AG04449 (cell line): ENCODE measurements at regions not wholly inside any gene's neighbourhood (a gene's known extent, or its start where the extent isn't known, plus 50 kb on each side); places are given as distances from the start of the nearest gene placed in this dataset.

ENCODE experiments used
- CTCF ChIA-PET: fragments of 350-600 bp; formaldehyde crosslinking; extraction: SDS; loops from one replicate; lab custom pipeline; 2021; ENCODE audit warnings: antibody characterized with exemption; lab: Yijun Ruan, JAX
- POLR2A ChIA-PET: fragments of 400-600, 350-600 bp; formaldehyde crosslinking; extraction: SDS; loops from one replicate; lab custom pipeline; 2020; ENCODE audit warnings: antibody characterized with exemption, inconsistent platforms; lab: Yijun Ruan, JAX
- DNase-seq: peaks from one replicate; pipeline ENCODE4 v3.0.0-alpha.2; 2010; ENCODE audit warnings: low read depth, low spot score
- H3K4me3 ChIP-seq: 2 replicates; pipeline ENCODE4 v1.5.1; 2011; ENCODE audit warnings: low read depth, mild to moderate bottlenecking, control low read depth, low read length
- TF ChIP-seq, protein P1 (sequence below): IDR thresholded peaks from one replicate; pipeline ENCODE4 v1.5.1; 2011; ENCODE audit warnings: mild to moderate bottlenecking, moderate library complexity, low read length, control low read depth, inconsistent platforms; ENCODE audit not compliant: insufficient read depth; ENCODE audit errors: missing control alignments

DNA sequence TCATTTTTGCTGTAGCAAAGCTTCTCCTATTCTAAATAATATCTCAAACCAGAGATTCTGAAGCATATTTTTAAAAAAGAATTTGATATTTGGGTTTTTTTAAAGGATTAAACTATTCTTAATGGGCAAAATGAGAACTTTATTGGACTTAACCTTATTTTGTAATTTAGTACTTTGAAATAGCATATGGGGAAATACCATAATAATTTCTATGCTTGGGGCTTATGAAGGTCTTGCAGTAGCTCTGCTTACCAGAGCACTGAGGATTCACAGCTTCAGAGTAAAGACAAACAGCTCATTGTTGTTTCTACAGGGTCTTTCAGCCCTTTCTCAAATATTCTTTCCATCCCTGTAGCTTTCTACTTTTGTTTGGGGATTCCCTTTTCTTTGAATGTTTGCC, 111.2 kb upstream of the ZNF648 start:
- ChIA-PET CTCF (no interaction called here), POLR2A (no interaction called here)
- H3K4me3 ChIP-seq, result no peak overlapping the region
- no peak for DNase-seq
- TF ChIP-seq, protein P1, sequence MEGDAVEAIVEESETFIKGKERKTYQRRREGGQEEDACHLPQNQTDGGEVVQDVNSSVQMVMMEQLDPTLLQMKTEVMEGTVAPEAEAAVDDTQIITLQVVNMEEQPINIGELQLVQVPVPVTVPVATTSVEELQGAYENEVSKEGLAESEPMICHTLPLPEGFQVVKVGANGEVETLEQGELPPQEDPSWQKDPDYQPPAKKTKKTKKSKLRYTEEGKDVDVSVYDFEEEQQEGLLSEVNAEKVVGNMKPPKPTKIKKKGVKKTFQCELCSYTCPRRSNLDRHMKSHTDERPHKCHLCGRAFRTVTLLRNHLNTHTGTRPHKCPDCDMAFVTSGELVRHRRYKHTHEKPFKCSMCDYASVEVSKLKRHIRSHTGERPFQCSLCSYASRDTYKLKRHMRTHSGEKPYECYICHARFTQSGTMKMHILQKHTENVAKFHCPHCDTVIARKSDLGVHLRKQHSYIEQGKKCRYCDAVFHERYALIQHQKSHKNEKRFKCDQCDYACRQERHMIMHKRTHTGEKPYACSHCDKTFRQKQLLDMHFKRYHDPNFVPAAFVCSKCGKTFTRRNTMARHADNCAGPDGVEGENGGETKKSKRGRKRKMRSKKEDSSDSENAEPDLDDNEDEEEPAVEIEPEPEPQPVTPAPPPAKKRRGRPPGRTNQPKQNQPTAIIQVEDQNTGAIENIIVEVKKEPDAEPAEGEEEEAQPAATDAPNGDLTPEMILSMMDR, result no peak

DNA sequence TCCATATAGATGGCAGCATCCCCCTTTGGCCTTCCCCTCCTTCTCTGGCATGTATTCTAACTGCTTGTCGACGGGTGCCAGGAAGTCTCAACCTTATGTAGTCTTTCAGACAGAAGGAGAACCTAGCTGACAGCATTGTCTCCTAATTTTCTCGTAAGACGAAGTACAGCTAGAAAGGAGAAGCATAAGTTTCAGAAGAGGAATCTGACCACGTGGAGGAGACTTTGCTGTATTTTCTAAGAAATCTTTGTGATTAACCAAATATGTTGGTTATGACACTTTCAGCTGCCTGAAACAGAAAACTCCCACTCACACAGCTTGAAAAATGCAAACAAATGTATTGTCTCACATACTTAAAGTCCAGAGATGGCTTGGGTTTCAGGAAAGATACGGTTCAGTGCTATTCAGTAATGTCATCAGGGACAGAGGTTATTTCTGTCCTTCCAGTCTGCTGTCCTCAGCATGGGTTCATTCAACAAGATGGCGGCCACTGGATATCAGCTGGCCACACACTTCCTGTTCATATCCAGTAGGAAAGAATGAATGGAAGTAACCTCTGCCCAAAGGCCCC, 109.5 kb upstream of the ZNF648 start:
- CTCF ChIA-PET, result interaction anchor here (3.9 kb wide), 1 partner anchor 27 kb away, joined by 14 read pairs; no protein-coding TSS in a partner anchor
- no peak for DNase-seq
- TF ChIP-seq, protein P1, result no peak
- POLR2A ChIA-PET, result no interaction called here
- H3K4me3 ChIP-seq, result no peak overlapping the region

DNA sequence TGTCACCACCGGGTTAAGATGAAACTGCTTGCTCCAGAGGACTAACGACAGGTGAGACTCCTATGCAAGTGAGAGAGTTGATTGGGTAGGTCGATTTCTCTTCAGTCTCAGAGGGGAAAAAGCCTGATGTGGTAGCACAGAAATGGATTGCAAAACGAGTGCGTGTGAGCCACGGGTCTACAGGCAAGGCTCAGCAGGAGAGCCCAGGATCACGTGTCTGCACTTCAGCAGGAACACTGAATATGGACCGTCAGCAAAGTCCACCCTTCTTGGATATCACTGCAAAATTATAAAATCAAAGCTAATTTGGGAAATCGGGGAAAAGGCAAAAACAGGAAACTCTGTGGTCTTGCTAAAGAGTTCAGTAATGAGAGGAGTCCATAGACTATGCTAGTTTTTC, 107.7 kb upstream of the ZNF648 start:
- no peak for DNase-seq
- CTCF ChIA-PET, result interaction anchor here (3.9 kb wide), 1 partner anchor 25 kb away, joined by 14 read pairs; no protein-coding TSS in a partner anchor
- no peak overlapping the region for H3K4me3 ChIP-seq
- TF ChIP-seq, protein P1, result no peak
- POLR2A ChIA-PET, result no interaction called here

DNA sequence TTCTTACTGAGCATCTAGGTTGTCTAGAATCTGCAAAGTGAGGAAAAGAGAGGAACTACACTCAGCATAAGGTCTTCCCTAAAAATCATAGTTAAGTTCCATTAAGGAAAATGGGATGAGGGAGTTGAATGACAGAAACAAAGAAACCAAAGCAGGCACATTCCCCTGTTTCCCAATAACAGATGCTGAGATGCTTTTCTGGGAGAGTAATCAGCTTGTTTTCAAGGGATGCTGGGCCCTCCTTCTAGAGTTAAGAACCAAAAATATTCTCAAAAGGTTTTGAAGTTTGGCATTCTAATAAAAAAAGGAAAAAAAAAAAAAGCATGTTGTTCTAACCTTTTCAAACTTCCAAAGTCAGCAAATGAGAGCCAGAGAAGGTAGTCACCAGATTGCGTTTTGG, 105.2 kb upstream of the ZNF648 start:
- TF ChIP-seq, protein P1, result no peak
- DNase-seq, result no peak
- H3K4me3 ChIP-seq, result no peak overlapping the region
- ChIA-PET POLR2A (no interaction called here), CTCF (interaction anchor here (1.2 kb wide), 1 partner anchor 24 kb away, joined by 6 read pairs; no protein-coding TSS in a partner anchor)

DNA sequence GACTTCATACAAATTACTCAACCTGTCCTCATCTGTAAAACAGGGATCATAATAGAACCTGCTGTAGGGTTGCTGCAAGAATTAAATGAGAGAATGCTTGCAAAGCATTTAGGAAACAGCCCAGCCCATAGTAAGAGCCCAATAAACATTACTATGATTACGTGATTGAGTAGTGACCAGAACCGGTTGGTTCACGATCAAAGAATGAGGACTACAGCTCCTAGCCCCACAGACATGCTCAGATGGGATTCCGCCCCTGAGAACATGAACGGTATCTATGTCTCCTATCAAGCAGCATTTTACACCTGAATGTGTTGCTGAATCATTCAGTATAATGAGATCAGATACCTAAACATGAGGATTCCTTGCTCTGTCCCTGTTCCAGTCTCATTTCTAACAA, 104.8 kb upstream of the ZNF648 start:
- ChIA-PET POLR2A (no interaction called here), CTCF (interaction anchor here (1.2 kb wide), 1 partner anchor 23 kb away, joined by 6 read pairs; no protein-coding TSS in a partner anchor)
- no peak overlapping the region for H3K4me3 ChIP-seq
- TF ChIP-seq, protein P1, result no peak
- no peak for DNase-seq

DNA sequence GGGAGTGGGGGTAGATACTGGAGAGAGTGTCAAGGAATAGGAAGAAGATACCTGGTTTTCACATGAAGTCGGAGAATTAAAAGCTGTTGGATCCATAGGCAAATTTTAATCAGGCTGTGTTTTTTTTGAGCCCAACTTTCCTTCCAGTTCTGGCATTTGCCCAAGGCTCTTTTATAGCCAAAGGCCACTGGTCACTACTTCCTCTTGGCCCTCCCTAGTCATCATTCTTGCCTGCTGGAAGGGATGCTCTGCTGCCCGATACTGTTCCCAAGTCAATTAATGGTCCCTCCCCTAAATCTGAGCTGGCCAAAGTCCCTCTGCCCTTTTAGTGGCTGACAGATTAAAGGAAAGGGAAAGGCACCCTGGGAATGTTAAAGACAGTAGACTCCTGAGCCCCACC, 102.8 kb upstream of the ZNF648 start:
- no peak overlapping the region for H3K4me3 ChIP-seq
- no peak for DNase-seq
- ChIA-PET CTCF (no interaction called here), POLR2A (no interaction called here)
- TF ChIP-seq, protein P1, result no peak
